ENCODE measurements at regions not wholly inside any gene's neighbourhood (a gene's known extent, or its start where the extent isn't known, plus 50 kb on each side); places are given as distances from the start of the nearest gene placed in this dataset.

DNA sequence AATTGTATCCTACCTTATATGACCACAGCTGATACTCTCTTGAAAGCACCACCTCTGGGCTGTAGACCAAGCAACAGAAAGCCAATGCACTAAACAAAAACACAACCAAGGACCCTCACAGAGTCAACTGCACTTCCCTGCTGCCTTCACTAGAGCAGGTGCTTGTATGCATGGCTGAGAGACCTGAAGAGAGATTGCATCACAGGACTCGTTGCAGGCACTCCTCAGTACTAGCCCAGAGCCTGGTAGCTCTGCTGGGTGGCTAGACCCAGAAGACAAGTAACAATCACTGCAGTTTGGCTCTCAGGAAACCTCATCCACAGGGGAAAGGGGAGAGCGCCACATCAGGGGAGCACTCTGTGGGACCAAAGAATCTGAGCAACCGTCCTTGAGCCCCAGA lies 521.6 kb upstream of the IMPG1 start:
- H3K4me3 ChIP-seq (ENCODE audit: control insufficient read depth, low read depth, low read length) = no peak overlapping the region
- TF ChIP-seq, protein P1, sequence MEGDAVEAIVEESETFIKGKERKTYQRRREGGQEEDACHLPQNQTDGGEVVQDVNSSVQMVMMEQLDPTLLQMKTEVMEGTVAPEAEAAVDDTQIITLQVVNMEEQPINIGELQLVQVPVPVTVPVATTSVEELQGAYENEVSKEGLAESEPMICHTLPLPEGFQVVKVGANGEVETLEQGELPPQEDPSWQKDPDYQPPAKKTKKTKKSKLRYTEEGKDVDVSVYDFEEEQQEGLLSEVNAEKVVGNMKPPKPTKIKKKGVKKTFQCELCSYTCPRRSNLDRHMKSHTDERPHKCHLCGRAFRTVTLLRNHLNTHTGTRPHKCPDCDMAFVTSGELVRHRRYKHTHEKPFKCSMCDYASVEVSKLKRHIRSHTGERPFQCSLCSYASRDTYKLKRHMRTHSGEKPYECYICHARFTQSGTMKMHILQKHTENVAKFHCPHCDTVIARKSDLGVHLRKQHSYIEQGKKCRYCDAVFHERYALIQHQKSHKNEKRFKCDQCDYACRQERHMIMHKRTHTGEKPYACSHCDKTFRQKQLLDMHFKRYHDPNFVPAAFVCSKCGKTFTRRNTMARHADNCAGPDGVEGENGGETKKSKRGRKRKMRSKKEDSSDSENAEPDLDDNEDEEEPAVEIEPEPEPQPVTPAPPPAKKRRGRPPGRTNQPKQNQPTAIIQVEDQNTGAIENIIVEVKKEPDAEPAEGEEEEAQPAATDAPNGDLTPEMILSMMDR (conservative IDR thresholded peaks at IDR 0.05; ENCODE audit: control insufficient read depth, insufficient read depth, low read depth, low read length) = no peak
- DNase-seq (ENCODE audit: low read depth) = no peak

DNA sequence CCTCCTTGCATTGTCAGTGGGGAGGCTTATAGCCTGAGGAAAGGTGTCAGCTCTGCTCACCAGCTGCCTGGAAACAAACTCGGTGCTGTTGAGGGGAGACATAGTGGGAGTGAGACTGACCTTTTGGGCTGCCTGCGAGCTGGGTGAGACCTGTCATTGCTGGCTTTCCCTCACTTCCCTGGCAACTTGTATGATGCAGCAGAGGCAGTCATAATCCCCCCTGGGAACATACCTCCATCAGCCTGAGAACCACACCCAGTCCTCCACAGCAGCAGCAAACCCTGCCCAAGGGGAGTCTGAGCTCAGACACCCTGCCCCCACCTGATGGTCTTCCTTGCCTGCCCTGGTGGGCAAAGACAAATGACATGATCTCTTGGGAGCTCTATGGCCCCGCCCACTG lies 521.2 kb upstream of the IMPG1 start:
- no peak for DNase-seq (ENCODE audit: low read depth)
- TF ChIP-seq, protein P1 (conservative IDR thresholded peaks at IDR 0.05; ENCODE audit: control insufficient read depth, insufficient read depth, low read depth, low read length) = no peak
- H3K4me3 ChIP-seq (ENCODE audit: control insufficient read depth, low read depth, low read length) = no peak overlapping the region

DNA sequence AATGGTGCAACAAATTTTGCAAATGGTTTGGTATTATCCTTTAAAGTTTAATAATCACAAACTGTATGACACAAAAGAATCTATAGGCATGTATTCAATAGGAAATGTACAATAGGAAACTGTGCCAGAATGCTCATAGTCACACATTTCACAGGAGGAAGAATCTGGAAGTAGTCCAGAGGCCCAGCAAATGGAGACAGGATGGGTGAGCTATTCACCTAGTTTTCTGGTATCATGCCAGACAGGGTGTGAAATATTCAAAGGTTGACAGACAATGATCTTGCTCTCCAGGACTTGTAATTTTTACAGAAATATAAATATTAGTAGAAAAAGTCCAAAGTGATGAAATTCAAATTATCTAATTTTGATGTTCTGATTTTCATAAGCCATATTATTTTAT lies 520.1 kb upstream of the IMPG1 start:
- no peak overlapping the region for H3K4me3 ChIP-seq (ENCODE audit: control insufficient read depth, low read depth, low read length)
- TF ChIP-seq, protein P1 (conservative IDR thresholded peaks at IDR 0.05; ENCODE audit: control insufficient read depth, insufficient read depth, low read depth, low read length) = no peak
- DNase-seq (ENCODE audit: low read depth) = no peak

DNA sequence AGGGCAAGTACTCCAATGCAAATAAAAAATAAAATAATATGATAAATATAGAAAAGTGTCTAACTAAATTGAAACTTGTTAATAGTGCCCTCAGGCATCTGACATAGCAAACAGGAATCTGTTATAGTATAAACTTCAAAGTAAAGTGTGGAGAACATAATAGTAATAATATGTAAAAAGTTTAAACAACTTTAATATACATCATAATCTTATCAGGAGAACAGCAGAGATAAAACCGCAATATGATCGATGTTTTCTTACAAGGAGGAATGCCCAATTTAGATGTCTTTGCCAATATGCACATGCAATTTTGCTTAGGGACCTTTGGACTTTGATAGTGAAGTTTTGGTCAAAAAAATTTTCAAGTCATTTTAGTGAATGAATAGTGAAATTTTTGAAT lies 514.8 kb upstream of the IMPG1 start:
- H3K4me3 ChIP-seq (ENCODE audit: control insufficient read depth, low read depth, low read length) = no peak overlapping the region
- DNase-seq (ENCODE audit: low read depth) = no peak
- TF ChIP-seq, protein P1 (conservative IDR thresholded peaks at IDR 0.05; ENCODE audit: control insufficient read depth, insufficient read depth, low read depth, low read length) = no peak

DNA sequence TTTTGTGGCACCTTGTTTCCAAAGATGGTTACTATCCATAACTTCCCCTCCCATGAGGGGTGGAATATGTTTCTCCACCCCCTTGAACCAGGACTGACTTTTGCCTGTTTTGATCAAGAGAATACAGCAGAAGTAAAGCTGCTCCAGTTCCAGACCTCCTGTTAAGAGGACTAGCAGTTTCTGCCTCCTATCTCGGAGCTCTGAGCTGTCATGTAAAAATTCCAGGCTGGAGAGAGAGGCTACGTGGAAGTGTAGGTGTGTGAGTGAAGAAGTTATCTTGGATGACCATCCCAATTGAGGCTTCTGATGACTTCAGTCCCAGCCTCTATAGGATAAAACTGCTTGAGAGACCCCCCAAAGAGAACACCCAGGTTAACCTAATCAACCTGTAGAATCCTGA lies 511.7 kb upstream of the IMPG1 start:
- TF ChIP-seq, protein P1 (conservative IDR thresholded peaks at IDR 0.05; ENCODE audit: control insufficient read depth, insufficient read depth, low read depth, low read length) = no peak
- no peak for DNase-seq (ENCODE audit: low read depth)
- no peak overlapping the region for H3K4me3 ChIP-seq (ENCODE audit: control insufficient read depth, low read depth, low read length)

DNA sequence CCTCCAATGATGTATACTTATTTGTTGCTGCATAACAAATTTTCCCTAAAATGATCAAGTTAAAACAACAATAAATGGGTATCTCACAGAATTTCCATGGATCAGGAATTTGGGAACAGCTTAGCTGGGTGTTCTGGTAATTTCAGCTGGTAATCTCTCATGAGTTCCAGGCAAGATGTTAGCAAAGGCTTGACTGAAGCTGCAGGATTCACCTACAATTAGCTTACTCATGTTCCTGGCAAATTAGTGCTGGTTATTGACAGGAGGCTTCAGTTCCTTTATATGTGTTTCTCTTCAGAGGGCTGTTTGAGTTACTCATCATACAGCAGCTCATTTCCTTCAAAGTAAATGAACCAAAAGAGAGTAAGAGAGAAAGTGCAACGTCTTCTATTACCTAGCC lies 506.3 kb upstream of the IMPG1 start:
- H3K4me3 ChIP-seq (ENCODE audit: control insufficient read depth, low read depth, low read length) = no peak overlapping the region
- TF ChIP-seq, protein P1 (conservative IDR thresholded peaks at IDR 0.05; ENCODE audit: control insufficient read depth, insufficient read depth, low read depth, low read length) = no peak
- no peak for DNase-seq (ENCODE audit: low read depth)

DNA sequence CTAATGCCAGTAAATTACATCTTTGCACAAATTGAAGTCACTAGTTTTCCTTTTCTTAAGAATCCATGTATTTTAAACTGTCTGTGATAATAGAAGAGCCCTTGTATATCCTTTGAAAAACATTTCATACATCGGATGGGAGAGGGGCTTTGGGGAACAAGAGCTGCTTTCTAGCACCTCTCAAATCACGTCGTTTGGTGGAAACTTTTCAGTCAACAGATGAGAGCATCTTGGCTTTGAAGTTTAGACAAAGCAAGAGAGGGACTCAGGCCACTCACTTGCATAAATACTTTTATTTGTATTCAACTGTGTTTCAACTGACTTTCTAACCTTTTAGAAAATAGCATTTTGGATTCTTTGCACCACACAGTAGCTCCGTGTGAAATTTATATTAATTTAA lies 502.3 kb upstream of the IMPG1 start:
- TF ChIP-seq, protein P1 (conservative IDR thresholded peaks at IDR 0.05; ENCODE audit: control insufficient read depth, insufficient read depth, low read depth, low read length) = no peak
- no peak for DNase-seq (ENCODE audit: low read depth)
- no peak overlapping the region for H3K4me3 ChIP-seq (ENCODE audit: control insufficient read depth, low read depth, low read length)
